ENCODE measurements at regions not wholly inside any gene's neighbourhood (a gene's known extent, or its start where the extent isn't known, plus 50 kb on each side); places are given as distances from the start of the nearest gene placed in this dataset.

DNA sequence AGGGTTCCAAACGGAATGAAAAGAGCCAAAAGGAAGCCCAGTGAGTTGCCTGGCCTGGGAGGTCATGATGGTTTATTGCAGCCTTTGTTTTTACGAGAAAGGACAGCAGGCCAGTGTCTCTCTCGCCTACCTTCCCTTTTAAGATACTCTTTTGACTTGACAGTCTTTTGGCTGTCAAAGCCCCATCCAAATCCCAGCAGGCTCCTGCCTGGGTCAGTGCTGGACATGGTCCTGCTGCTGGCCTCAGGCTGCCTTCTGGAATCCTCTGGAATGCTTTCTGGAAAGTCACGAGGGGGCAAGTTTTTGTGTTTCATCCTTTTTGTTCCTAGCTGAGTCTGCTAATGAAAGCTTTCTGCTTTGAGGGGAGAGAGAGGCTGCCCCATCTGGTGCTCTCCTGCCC lies 444.8 kb downstream of the OLFM4 start:
- Histone ChIP-seq H3K27ac (no peak overlapping the region), H3K27me3 (no peaks in the 10 kb centered on the region), H3K36me3 (no peaks in the 10 kb centered on the region), H3K9me3 (no peaks in the 10 kb centered on the region), H3K4me1 (ENCODE audit: insufficient read depth) (no peaks in the 10 kb centered on the region), H3K4me3 (no peak overlapping the region)
- no peak for DNase-seq
- intact Hi-C loops (cut with DNase I), result no loop called here
- WGBS, 3 donors, result 50 to 61% (median 54%) methylated on average over 4 of the region's 4 CpGs
- TF ChIP-seq EP300 (IDR thresholded peaks at IDR 0.05), result no peak

DNA sequence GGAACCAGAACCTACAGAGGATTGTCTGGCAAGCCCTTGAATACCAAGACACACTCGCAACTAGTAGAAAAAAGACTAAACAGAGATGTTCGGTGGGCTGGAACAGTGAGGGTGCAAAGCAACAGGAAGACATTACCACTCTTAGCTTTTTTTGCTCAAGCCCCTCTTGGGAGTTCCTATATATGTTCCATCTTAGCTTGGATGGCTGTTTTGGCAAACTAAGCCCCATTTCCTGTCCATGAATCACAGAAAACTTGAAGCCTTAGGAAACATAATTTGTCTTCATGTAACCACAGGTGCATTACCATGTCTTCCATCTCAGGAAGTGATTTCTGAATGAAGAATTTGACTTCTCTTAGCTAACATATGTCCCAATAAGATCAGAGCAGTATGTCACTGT lies 446.3 kb downstream of the OLFM4 start:
- Histone ChIP-seq H3K4me3 (no peak overlapping the region), H3K4me1 (ENCODE audit: insufficient read depth) (no peaks in the 10 kb centered on the region), H3K27ac (no peak overlapping the region), H3K36me3 (no peaks in the 10 kb centered on the region), H3K27me3 (no peaks in the 10 kb centered on the region), H3K9me3 (no peaks in the 10 kb centered on the region)
- TF ChIP-seq, protein P1, sequence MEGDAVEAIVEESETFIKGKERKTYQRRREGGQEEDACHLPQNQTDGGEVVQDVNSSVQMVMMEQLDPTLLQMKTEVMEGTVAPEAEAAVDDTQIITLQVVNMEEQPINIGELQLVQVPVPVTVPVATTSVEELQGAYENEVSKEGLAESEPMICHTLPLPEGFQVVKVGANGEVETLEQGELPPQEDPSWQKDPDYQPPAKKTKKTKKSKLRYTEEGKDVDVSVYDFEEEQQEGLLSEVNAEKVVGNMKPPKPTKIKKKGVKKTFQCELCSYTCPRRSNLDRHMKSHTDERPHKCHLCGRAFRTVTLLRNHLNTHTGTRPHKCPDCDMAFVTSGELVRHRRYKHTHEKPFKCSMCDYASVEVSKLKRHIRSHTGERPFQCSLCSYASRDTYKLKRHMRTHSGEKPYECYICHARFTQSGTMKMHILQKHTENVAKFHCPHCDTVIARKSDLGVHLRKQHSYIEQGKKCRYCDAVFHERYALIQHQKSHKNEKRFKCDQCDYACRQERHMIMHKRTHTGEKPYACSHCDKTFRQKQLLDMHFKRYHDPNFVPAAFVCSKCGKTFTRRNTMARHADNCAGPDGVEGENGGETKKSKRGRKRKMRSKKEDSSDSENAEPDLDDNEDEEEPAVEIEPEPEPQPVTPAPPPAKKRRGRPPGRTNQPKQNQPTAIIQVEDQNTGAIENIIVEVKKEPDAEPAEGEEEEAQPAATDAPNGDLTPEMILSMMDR (IDR thresholded peaks at IDR 0.05), result no peak
- no peak for TF ChIP-seq EP300 (IDR thresholded peaks at IDR 0.05)
- no peak for TF ChIP-seq POLR2A (IDR thresholded peaks at IDR 0.05)
- no peak for DNase-seq
- whole genome bisulfite sequencing, 3 donors, result 63 to 79% (median 72%) methylated on average over 2 of the region's 2 CpGs
- intact Hi-C loops (cut with DNase I), result no loop called here

DNA sequence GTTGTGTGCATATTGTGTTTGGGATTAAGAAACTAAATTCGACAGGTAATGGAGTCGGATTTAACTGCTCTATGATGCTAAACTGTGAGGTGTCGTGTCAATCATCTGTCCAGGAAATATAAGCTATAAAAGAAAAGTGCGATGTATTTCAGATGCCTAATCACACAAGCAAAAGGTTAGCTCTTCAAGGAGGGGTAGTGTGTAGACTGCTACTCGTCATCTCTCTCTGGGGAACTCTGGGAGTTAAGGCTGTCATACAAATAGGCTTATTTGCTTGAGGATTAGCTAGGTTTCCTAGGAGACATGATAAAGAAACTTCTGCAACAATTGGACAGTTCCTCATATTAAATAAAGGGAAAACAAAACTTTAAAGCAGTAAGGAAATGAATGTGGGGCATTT lies 462.1 kb downstream of the OLFM4 start:
- Histone ChIP-seq H3K27ac (no peak overlapping the region), H3K36me3 (no peaks in the 10 kb centered on the region), H3K4me1 (ENCODE audit: insufficient read depth) (no peaks in the 10 kb centered on the region), H3K9me3 (no peaks in the 10 kb centered on the region), H3K4me3 (no peak overlapping the region), H3K27me3 (no peaks in the 10 kb centered on the region)
- TF ChIP-seq POLR2A (IDR thresholded peaks at IDR 0.05), result no peak
- TF ChIP-seq, protein P1 (IDR thresholded peaks at IDR 0.05), result no peak
- no peak for TF ChIP-seq EP300 (IDR thresholded peaks at IDR 0.05)
- 55 to 58% (median 58%) methylated on average over 5 of the region's 5 CpGs for WGBS, 3 donors
- DNase-seq, result no peak
- intact Hi-C loops (cut with DNase I), result no loop called here

DNA sequence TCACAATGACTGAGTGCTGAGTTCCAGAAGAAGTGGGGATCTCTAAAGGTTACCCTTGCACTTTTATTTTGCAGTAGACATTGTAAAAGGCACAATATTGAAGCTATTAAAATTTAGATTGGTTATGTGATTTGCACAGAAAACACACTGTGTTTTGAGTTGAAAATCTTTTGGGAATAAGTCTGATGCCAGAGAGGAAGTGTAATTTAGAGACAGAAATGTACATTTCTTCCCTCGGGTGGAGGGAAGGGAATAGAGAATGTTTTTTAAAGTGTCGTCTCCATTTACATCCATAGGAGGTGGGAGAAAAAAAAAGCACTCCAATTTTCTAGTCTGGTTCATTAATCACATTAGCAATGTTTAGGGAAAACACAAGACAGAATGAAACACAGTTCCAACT lies 465.8 kb downstream of the OLFM4 start:
- WGBS, 3 donors, result 54 to 58% (median 57%) methylated on average over 2 of the region's 2 CpGs
- Histone ChIP-seq H3K4me3 (no peak overlapping the region), H3K4me1 (ENCODE audit: insufficient read depth) (no peaks in the 10 kb centered on the region), H3K36me3 (no peaks in the 10 kb centered on the region), H3K27me3 (no peaks in the 10 kb centered on the region), H3K9me3 (no peaks in the 10 kb centered on the region), H3K27ac (no peak overlapping the region)
- no peak for DNase-seq
- TF ChIP-seq, protein P1 (IDR thresholded peaks at IDR 0.05), result no peak
- TF ChIP-seq POLR2A (IDR thresholded peaks at IDR 0.05), result no peak
- TF ChIP-seq EP300 (IDR thresholded peaks at IDR 0.05), result no peak
- intact Hi-C loops (cut with DNase I), result no loop called here

DNA sequence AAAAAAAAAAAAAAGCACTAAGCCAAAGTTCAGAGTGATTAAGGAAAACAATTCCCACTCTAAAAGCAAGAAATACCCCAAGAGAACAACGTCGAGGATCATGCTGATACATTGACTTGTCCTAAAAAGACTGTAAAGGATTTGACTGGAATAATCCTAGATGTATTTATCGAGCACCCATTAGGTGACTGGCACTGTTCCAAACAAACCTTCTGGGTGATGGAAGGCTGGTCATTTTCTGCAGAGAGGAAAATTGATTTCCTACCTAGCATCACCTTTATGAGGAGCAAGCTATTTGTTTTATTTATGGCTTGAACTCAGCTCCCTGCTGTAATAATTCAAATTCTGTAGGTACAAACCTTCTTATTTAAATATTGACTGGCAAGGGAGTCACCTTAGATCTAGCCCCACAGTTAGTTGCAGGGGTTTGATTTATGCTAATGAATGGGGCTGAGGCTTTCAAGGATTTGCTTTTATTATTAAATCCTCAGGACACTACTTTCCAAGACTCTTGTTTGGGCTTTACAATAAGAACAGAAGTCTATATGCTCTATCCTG lies 471.0 kb downstream of the OLFM4 start:
- TF ChIP-seq POLR2A (IDR thresholded peaks at IDR 0.05) (no peak), EP300 (IDR thresholded peaks at IDR 0.05) (no peak)
- TF ChIP-seq, protein P1 (IDR thresholded peaks at IDR 0.05), result no peak
- intact Hi-C loops (cut with DNase I), result no loop called here
- no peak overlapping the region for H3K27ac ChIP-seq
- H3K4me1 ChIP-seq (ENCODE audit: insufficient read depth), result no peaks in the 10 kb centered on the region
- 14 to 30% (median 15%) methylated on average over 3 of the region's 3 CpGs for WGBS, 3 donors
- H3K9me3 ChIP-seq, result no peaks in the 10 kb centered on the region
- DNase-seq, result no peak
- H3K4me3 ChIP-seq, result no peak overlapping the region
- no peaks in the 10 kb centered on the region for H3K27me3 ChIP-seq
- H3K36me3 ChIP-seq, result no peaks in the 10 kb centered on the region

All from ovary (tissue), 7 donors.